ENCODE measurements at regions not wholly inside any gene's neighbourhood (a gene's known extent, or its start where the extent isn't known, plus 50 kb on each side); places are given as distances from the start of the nearest gene placed in this dataset.

GRCh38 chr12:131616043-131616700, 94.7 kb upstream of the SFSWAP start:
- Histone ChIP-seq H3K27me3 (ENCODE audit: control insufficient read depth in 2 of 2, insufficient read depth in 2 of 2, low read length in 2 of 2) (peaks cover 48 to 73% of the 10 kb centered on the region in 2 experiments), H3K36me3 (ENCODE audit: control insufficient read depth, insufficient read depth, low read length) (no peaks in the 10 kb centered on the region), H2AFZ (ENCODE audit: low read depth, low read length) (no peak overlapping the region), H3K9me3 (replicated peaks; ENCODE audit: control insufficient read depth, insufficient read depth, low read depth, low read length) (no peaks in the 10 kb centered on the region; the same call in 1 of the 2 replicates), H3K27ac (ENCODE audit: extremely low read depth, low read depth, low read length) (no peak overlapping the region), H3K9ac (ENCODE audit: insufficient read depth in 1 of 2, low read depth in 2 of 2, low read length in 2 of 2) (no peak overlapping the region), H3K4me3 (no peak overlapping the region), H3K4me1 (replicated peaks in 1 of 2; ENCODE audit: control insufficient read depth in 2 of 2, insufficient read depth in 2 of 2, low read length in 2 of 2) (peaks cover 0 to 49% of the 10 kb centered on the region in 2 experiments; a peak in 3 of 5 replicates), H3K79me2 (ENCODE audit: control insufficient read depth, insufficient read depth, low read length) (no peaks in the 10 kb centered on the region), H4K20me1 (replicated peaks; ENCODE audit: control insufficient read depth, insufficient read depth, low read length) (peaks cover 6% of the 10 kb centered on the region; the same call in 1 of the 2 replicates), H3K9me1 (ENCODE audit: control insufficient read depth, insufficient read depth, low read length) (peaks cover 2% of the 10 kb centered on the region), H3K4me2 (ENCODE audit: insufficient read depth, low read length) (peak overlapping the region; percentile 11; the same call in 1 of the 2 replicates)
- no TSS peak for BruUV-seq (replicated peaks)
- WGBS (ENCODE audit: insufficient coverage, low coverage, missing lambda C conversion rate) = 6% methylated on average over 19 of the region's 19 CpGs
- in situ Hi-C loops (cut with MboI) (no loop called here), intact Hi-C loops (cut with micrococcal nuclease) (loop anchor here (5.0 kb wide), 1 partner anchor 216 kb away; no protein-coding TSS in a partner anchor)
- ATAC-seq (peak; percentile 19; the same call in 1 of the 3 replicates), DNase-seq (ENCODE audit: extremely low read depth in 1 of 4, low spot score in 3 of 4) (no peak), FAIRE-seq (no peak)
- ChIA-PET CTCF (ENCODE audit: low intra/inter-chr PET ratio) (no interaction called here), POLR2A (interaction anchor here (0.6 kb wide), 1 partner anchor 7 kb away, joined by 5 read pairs; no protein-coding TSS in a partner anchor)
- no peak for TF ChIP-seq COPS2 (conservative IDR thresholded peaks at IDR 0.05)
- TF ChIP-seq SNIP1 (IDR thresholded peaks at IDR 0.05; ENCODE audit: low read depth) = no peak
- no peak for TF ChIP-seq NCOR1 (IDR thresholded peaks at IDR 0.05)
- no peak for TF ChIP-seq NR2F6 (CRISPR knock-in tag; IDR thresholded peaks at IDR 0.05)
- TF ChIP-seq SIRT6 (IDR thresholded peaks at IDR 0.05; ENCODE audit: low read depth, low read length) = no peak
- TF ChIP-seq POLR2G (IDR thresholded peaks at IDR 0.05; ENCODE audit: low read depth, low read length) = peak; percentile 54
